WTC11 (cell line): ENCODE measurements at regions not wholly inside any gene's neighbourhood (a gene's known extent, or its start where the extent isn't known, plus 50 kb on each side); places are given as distances from the start of the nearest gene placed in this dataset.

ENCODE experiments used
- ATAC-seq: fragments of 200-7000 bp; cut with Tn5 transposase; 2 replicates; pipeline ENCODE4 v1.10.0; 2021; ENCODE audit warnings: mild to moderate bottlenecking, moderate library complexity
- CTCF ChIA-PET: fragments of 300-600 bp; sonication (Branson Sonifier 250); formaldehyde crosslinking; loops from one replicate; lab custom pipeline; 2021; ENCODE audit warnings: antibody characterized with exemption; lab: Charles Lee
- POLR2A ChIA-PET: fragments of 350-600 bp; sonication (Branson Sonifier 250); formaldehyde crosslinking; loops from one replicate; lab custom pipeline; 2021; ENCODE audit warnings: antibody characterized with exemption; lab: Charles Lee
- DNase-seq: peaks from one replicate; pipeline ENCODE4 v3.0.0; 2021; ENCODE audit warnings: low spot score
- H3K27ac Mint-ChIP-seq: 2 replicates; pipeline ENCODE4 v1.8.0; 2021; ENCODE audit warnings: mixed read lengths
- H3K27me3 Mint-ChIP-seq: 2 replicates; pipeline ENCODE4 v1.8.0; 2021; ENCODE audit warnings: low read depth, mild to moderate bottlenecking, moderate library complexity, mixed read lengths
- H3K36me3 Mint-ChIP-seq: 2 replicates; pipeline ENCODE4 v1.8.0; 2021; ENCODE audit warnings: mixed read lengths
- H3K4me1 Mint-ChIP-seq: 2 replicates; pipeline ENCODE4 v1.8.0; 2022; ENCODE audit warnings: mixed read lengths
- H3K4me3 Mint-ChIP-seq: 2 replicates; pipeline ENCODE4 v1.8.0; 2021; ENCODE audit warnings: mild to moderate bottlenecking, moderate library complexity, mixed read lengths
- H3K9me3 Mint-ChIP-seq: 2 replicates; pipeline ENCODE4 v1.8.0; 2021; ENCODE audit warnings: mixed read lengths
- ELF4 ChIP-seq: sonication (generic); formaldehyde crosslinking; IDR thresholded peaks from 2 replicates; pipeline ENCODE4 v1.8.1; 2022; ENCODE audit warnings: low read depth, mild to moderate bottlenecking, moderate library complexity, missing genetic modification reagents
- ETV6 ChIP-seq: sonication (generic); formaldehyde crosslinking; IDR thresholded peaks from 2 replicates; pipeline ENCODE4 v1.8.1; 2022; ENCODE audit warnings: mild to moderate bottlenecking, missing genetic modification reagents
- HMGXB4 ChIP-seq: sonication (generic); formaldehyde crosslinking; IDR thresholded peaks from 2 replicates; pipeline ENCODE4 v1.8.1; 2023; ENCODE audit warnings: mild to moderate bottlenecking, moderate library complexity, missing genetic modification reagents
- KAT7 ChIP-seq: sonication (generic); formaldehyde crosslinking; IDR thresholded peaks from 2 replicates; pipeline ENCODE4 v1.8.1; 2023; ENCODE audit warnings: missing genetic modification reagents, mild to moderate bottlenecking, borderline replicate concordance
- MAX ChIP-seq: sonication (generic); formaldehyde crosslinking; IDR thresholded peaks from 2 replicates; pipeline ENCODE4 v1.8.0; 2022; ENCODE audit warnings: mild to moderate bottlenecking, missing genetic modification reagents
- MLX ChIP-seq: sonication (generic); formaldehyde crosslinking; IDR thresholded peaks from 2 replicates; pipeline ENCODE4 v1.8.1; 2023; ENCODE audit warnings: mild to moderate bottlenecking, missing genetic modification reagents, moderate library complexity
- MXD4 ChIP-seq: fragments of 250-450 bp; sonication (Bioruptor Pico); IDR thresholded peaks from 2 replicates; pipeline ENCODE4 v1.8.0; 2021; ENCODE audit warnings: mild to moderate bottlenecking, moderate library complexity, borderline replicate concordance
- MYBL2 ChIP-seq: sonication (generic); formaldehyde crosslinking; IDR thresholded peaks from 2 replicates; pipeline ENCODE4 v1.8.1; 2023; ENCODE audit warnings: mild to moderate bottlenecking, moderate library complexity, missing genetic modification reagents
- NR2C2 ChIP-seq: sonication (generic); formaldehyde crosslinking; IDR thresholded peaks from 2 replicates; pipeline ENCODE4 v1.8.0; 2022; ENCODE audit warnings: mild to moderate bottlenecking, missing genetic modification reagents
- NR3C1 ChIP-seq: sonication (generic); formaldehyde crosslinking; conservative IDR thresholded peaks from 2 replicates; pipeline ENCODE4 v1.8.1; 2023; ENCODE audit warnings: low read depth, mild to moderate bottlenecking, missing genetic modification reagents
- PRDM15 ChIP-seq: sonication (generic); formaldehyde crosslinking; IDR thresholded peaks from 2 replicates; pipeline ENCODE4 v1.8.0; 2022; ENCODE audit warnings: missing genetic modification reagents
- SMAD3 ChIP-seq: sonication (generic); formaldehyde crosslinking; IDR thresholded peaks from 2 replicates; pipeline ENCODE4 v1.8.0; 2022; ENCODE audit warnings: missing genetic modification reagents, mild to moderate bottlenecking, borderline replicate concordance
- ZNF121 ChIP-seq: sonication (generic); formaldehyde crosslinking; IDR thresholded peaks from 2 replicates; pipeline ENCODE4 v1.8.0; 2023; ENCODE audit warnings: missing genetic modification reagents
- ZNF396 ChIP-seq: fragments of 250-450 bp; sonication (Bioruptor Pico); IDR thresholded peaks from 2 replicates; pipeline ENCODE4 v1.8.0; 2021; ENCODE audit warnings: mild to moderate bottlenecking, moderate library complexity, borderline replicate concordance
- TF ChIP-seq, protein P1 (sequence below): fragments of 250-450 bp; sonication (Bioruptor Pico); conservative IDR thresholded peaks from 2 replicates; pipeline ENCODE4 v1.9.0; 2021; ENCODE audit warnings: mild to moderate bottlenecking
- TF ChIP-seq, protein P2 (sequence below): sonication (generic); formaldehyde crosslinking; IDR thresholded peaks from 2 replicates; pipeline ENCODE4 v1.8.0; 2023; ENCODE audit warnings: missing genetic modification reagents
- TF ChIP-seq, protein P3 (sequence below): fragments of 200-600 bp; IDR thresholded peaks from 2 replicates; pipeline ENCODE4 v1.8.0; 2022; ENCODE audit warnings: antibody characterized with exemption

DNA sequence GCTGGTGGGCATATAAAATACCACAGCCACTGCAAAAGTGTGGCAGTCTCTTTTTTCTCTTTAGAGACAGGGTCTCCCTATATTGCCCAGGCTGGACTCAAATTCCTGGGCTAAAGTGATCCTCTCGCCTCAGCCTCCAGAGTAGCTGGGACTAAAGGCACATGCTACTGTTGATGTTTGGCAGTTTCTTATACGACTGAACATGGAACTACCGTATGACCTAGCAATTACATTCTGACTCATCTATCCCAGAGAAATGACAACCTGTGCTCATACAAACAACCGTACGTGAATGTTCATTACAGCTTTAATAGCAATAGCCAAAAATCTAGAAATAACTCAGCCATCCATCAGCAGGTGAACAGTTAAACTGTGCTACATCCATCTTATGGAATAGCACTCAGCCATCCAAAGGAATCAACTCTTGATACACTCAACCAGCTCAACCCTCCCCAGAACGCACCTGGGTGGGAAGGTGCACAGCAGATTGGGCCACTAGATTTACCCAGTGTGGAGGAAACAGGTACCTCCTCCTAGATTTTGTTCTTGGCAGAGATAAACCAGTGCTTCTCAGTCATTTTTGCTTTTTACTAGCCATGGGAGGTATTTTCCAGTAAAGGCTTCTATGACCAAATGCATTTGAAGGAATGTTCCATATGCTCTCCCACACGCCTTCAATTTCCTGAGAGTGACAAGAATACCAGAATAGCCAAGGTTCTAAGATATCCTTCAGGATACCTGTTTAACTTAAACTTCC lies 130.5 kb downstream of the MED15 start:
- CTCF ChIA-PET, result interaction anchor here (1.5 kb wide), 1 partner anchor 74 kb away, joined by 3 read pairs; no protein-coding TSS in a partner anchor
- Mint-ChIP-seq H3K36me3 (no peaks in the 10 kb centered on the region), H3K27ac (no peak overlapping the region), H3K4me3 (no peak overlapping the region), H3K27me3 (no peaks in the 10 kb centered on the region), H3K4me1 (no peaks in the 10 kb centered on the region), H3K9me3 (peaks cover 6% of the 10 kb centered on the region)
- POLR2A ChIA-PET, result no interaction called here
- TF ChIP-seq, protein P1, sequence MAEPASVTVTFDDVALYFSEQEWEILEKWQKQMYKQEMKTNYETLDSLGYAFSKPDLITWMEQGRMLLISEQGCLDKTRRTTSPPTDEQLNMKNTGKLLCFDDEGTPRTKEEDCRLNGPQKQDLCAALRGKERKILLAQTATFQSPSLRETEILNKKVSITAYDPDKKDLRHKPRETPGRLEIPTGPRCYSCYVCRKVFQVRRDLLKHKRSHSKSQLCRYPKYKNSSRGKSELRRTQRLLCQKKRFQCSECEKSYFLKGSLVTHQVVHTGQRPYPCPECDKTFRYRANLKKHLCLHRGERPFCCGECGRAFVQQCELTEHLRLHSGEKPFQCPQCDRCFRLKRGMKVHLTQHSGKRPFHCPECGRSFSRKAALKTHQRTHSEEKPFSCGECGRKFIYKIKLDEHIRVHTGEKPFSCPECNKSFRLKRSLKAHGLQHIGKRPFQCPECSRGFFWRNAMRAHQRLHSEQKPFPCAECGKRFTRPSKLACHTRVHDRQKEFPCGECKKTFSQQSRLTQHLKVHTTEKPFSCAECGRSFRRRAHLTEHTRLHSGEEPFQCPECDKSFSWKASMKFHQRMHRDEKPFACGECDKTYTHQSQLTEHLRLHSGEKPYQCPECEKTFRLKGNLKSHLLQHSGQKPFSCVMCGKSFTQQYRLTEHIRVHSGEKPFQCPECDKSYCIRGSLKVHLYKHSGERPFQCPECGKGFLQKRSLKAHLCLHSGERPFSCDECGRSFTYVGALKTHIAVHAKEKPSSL (CRISPR knock-in tag), result no peak
- TF ChIP-seq MAX, result no peak
- no peak for TF ChIP-seq ZNF396 (CRISPR knock-in tag)
- TF ChIP-seq HMGXB4 (CRISPR knock-in tag), result no peak
- no peak for TF ChIP-seq PRDM15
- no peak for TF ChIP-seq MXD4 (CRISPR knock-in tag)
- TF ChIP-seq MYBL2, result no peak
- no peak for TF ChIP-seq ZNF121 (CRISPR knock-in tag)
- TF ChIP-seq MLX (CRISPR knock-in tag), result no peak
- no peak for TF ChIP-seq NR2C2 (CRISPR knock-in tag)
- TF ChIP-seq, protein P2, sequence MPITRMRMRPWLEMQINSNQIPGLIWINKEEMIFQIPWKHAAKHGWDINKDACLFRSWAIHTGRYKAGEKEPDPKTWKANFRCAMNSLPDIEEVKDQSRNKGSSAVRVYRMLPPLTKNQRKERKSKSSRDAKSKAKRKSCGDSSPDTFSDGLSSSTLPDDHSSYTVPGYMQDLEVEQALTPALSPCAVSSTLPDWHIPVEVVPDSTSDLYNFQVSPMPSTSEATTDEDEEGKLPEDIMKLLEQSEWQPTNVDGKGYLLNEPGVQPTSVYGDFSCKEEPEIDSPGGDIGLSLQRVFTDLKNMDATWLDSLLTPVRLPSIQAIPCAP (CRISPR knock-in tag), result no peak
- TF ChIP-seq KAT7 (CRISPR knock-in tag), result no peak
- no peak for TF ChIP-seq SMAD3
- TF ChIP-seq NR3C1 (CRISPR knock-in tag), result no peak
- TF ChIP-seq, protein P3, sequence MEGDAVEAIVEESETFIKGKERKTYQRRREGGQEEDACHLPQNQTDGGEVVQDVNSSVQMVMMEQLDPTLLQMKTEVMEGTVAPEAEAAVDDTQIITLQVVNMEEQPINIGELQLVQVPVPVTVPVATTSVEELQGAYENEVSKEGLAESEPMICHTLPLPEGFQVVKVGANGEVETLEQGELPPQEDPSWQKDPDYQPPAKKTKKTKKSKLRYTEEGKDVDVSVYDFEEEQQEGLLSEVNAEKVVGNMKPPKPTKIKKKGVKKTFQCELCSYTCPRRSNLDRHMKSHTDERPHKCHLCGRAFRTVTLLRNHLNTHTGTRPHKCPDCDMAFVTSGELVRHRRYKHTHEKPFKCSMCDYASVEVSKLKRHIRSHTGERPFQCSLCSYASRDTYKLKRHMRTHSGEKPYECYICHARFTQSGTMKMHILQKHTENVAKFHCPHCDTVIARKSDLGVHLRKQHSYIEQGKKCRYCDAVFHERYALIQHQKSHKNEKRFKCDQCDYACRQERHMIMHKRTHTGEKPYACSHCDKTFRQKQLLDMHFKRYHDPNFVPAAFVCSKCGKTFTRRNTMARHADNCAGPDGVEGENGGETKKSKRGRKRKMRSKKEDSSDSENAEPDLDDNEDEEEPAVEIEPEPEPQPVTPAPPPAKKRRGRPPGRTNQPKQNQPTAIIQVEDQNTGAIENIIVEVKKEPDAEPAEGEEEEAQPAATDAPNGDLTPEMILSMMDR, result no peak
- TF ChIP-seq ELF4 (CRISPR knock-in tag), result no peak
- no peak for TF ChIP-seq ETV6 (CRISPR knock-in tag)
- DNase-seq (no peak), ATAC-seq (no peak)
